ENCODE measurements at regions not wholly inside any gene's neighbourhood (a gene's known extent, or its start where the extent isn't known, plus 50 kb on each side); places are given as distances from the start of the nearest gene placed in this dataset.

- no peak for TF ChIP-seq EZH2phosphoT487 (IDR thresholded peaks at IDR 0.05; ENCODE audit: insufficient read depth, low read depth)
- TF ChIP-seq EZH2 (IDR thresholded peaks at IDR 0.05; ENCODE audit: insufficient read depth, poor library complexity, severe bottlenecking): no peak
These were observed 372.6 kb downstream of the BCOR start for GRCh38 chrX:39725114-39725513.
